GM23248 (cell line): ENCODE measurements at regions not wholly inside any gene's neighbourhood (a gene's known extent, or its start where the extent isn't known, plus 50 kb on each side); places are given as distances from the start of the nearest gene placed in this dataset.

ENCODE experiments used
- EZH2 ChIP-seq: fragments of 200-600 bp; sonication (generic); IDR thresholded peaks from 2 replicates; pipeline ENCODE4 v1.6.1; 2018; ENCODE audit warnings: antibody characterized with exemption, mild to moderate bottlenecking; ENCODE audit not compliant: insufficient read depth, poor library complexity, severe bottlenecking
- EZH2phosphoT487 ChIP-seq: fragments of 200-600 bp; sonication (generic); IDR thresholded peaks from 2 replicates; pipeline ENCODE4 v1.6.1; 2018; ENCODE audit warnings: antibody characterized with exemption, moderate library complexity, mild to moderate bottlenecking, low read depth; ENCODE audit not compliant: insufficient read depth

DNA sequence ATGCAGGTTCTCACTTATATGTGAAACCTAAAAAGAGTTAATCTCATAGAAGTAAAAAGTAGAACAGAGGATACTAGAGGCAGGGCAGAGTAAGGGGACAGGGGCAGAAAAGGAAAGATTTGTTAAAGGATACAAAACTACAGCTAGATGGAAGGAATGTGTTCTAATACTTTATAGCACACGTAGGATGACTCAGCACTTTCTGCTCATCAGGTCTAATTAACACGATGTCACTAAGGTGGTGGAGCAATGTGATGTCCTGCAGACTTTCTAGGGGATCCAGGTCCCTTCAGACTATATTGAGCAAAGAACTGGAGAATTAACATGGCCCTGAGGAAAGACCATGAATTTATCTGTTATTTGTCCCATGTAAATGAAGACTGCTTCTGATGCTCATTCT, 80.8 kb upstream of the CMKLR1 start:
- TF ChIP-seq EZH2: no peak
- no peak for TF ChIP-seq EZH2phosphoT487
